HepG2 (cell line): ENCODE measurements at regions not wholly inside any gene's neighbourhood (a gene's known extent, or its start where the extent isn't known, plus 50 kb on each side); places are given as distances from the start of the nearest gene placed in this dataset.

ENCODE experiments used
- ATAC-seq: fragments of 200-7000 bp; cut with Tn5 transposase; 3 replicates; pipeline ENCODE4 v1.9.1; 2020; ENCODE audit warnings: mild to moderate bottlenecking, moderate library complexity
- BruUV-seq: library from RNA; stranded (reverse); fragments of 400-500 nt; replicated peaks from 2 replicates; lab custom pipeline; 2021; lab: Mats Ljungman, UMichigan
- CTCF ChIA-PET: fragments of 300-600 bp; formaldehyde crosslinking; extraction: SDS; loops from one replicate; lab custom pipeline; 2021; ENCODE audit warnings: low total read pairs, inconsistent platforms, low intra/inter-chr PET ratio; lab: Yijun Ruan, JAX
- POLR2A ChIA-PET: fragments of 350-600 bp; sonication (Branson Sonifier 250); formaldehyde crosslinking; loops from one replicate; lab custom pipeline; 2020; ENCODE audit warnings: antibody characterized with exemption, inconsistent platforms; lab: Yijun Ruan, JAX
- DNase-seq: peaks from one replicate; pipeline ENCODE4 v3.0.0-alpha.2; 2015; ENCODE audit warnings: low spot score
- FAIRE-seq: peaks from 3 replicates; lab custom pipeline; 2011; peaks lifted over from hg19 to GRCh38; lab: Jason Lieb, UNC
- H2AFZ ChIP-seq: one replicate; pipeline ENCODE4 v1.6.1; 2011; ENCODE audit warnings: low read length, inconsistent platforms
- H3K27ac ChIP-seq: fragments of 300-600 bp; 3 replicates; pipeline ENCODE4 v1.8.0; 2011; ENCODE audit warnings: mixed run types, mild to moderate bottlenecking, mixed read lengths, low read length, inconsistent platforms; ENCODE audit not compliant: insufficient read depth; ENCODE audit errors: extremely low read length
- H3K27me3 ChIP-seq, 2 experiments: fragments of 200-600 bp in 1 of 2; 2 replicates in 1 of 2; 3 replicates in 1 of 2; pipeline versions ENCODE4 v1.6.0 to v1.8.0; 2011; ENCODE audit warnings: low read length in 2 of 2, mild to moderate bottlenecking in 2 of 2, moderate library complexity in 2 of 2, inconsistent platforms in 1 of 2; ENCODE audit not compliant: insufficient read depth in 2 of 2, control insufficient read depth in 1 of 2
- H3K36me3 ChIP-seq, 2 experiments: fragments of 200-600 bp in 1 of 2; replicated peaks in 1 of 2; 2 replicates in 1 of 2; 3 replicates in 1 of 2; pipeline versions ENCODE4 v1.5.1 to v1.8.0; 2011; ENCODE audit warnings: low read length in 2 of 2, inconsistent platforms in 1 of 2; ENCODE audit not compliant: insufficient read depth in 2 of 2, control insufficient read depth in 1 of 2
- H3K4me1 ChIP-seq: 2 replicates; pipeline ENCODE4 v1.5.1; 2012; ENCODE audit warnings: low read length, inconsistent platforms; ENCODE audit not compliant: insufficient read depth
- H3K4me2 ChIP-seq: 2 replicates; pipeline ENCODE4 v1.6.0; 2011; ENCODE audit warnings: low read depth, low read length, inconsistent platforms
- H3K4me3 ChIP-seq, 3 experiments: fragments of 200-600 bp in 1 of 3; sonication (generic), shearing (Covaris generic) in 1 of 3; replicated peaks in 1 of 3; 2 replicates each; pipeline ENCODE4 v1.5.1; 2011 to 2016; ENCODE audit warnings: low read length in 3 of 3, inconsistent platforms in 2 of 3, low read depth in 2 of 3, mild to moderate bottlenecking in 2 of 3, control low read depth in 1 of 3, mixed read lengths in 1 of 3; ENCODE audit not compliant: insufficient read depth in 1 of 3
- H3K79me2 ChIP-seq: one replicate; pipeline ENCODE4 v1.6.1; 2011; ENCODE audit warnings: low read length, inconsistent platforms; ENCODE audit not compliant: insufficient read depth
- H3K9ac ChIP-seq: 2 replicates; pipeline ENCODE4 v1.6.0; 2011; ENCODE audit warnings: mild to moderate bottlenecking, low read depth, low read length, inconsistent platforms; ENCODE audit not compliant: insufficient read depth
- H3K9me3 ChIP-seq: 2 replicates; pipeline ENCODE4 v1.5.1; 2012; ENCODE audit warnings: mild to moderate bottlenecking, low read length
- H4K20me1 ChIP-seq: 2 replicates; pipeline ENCODE4 v1.6.0; 2011; ENCODE audit warnings: inconsistent platforms, mild to moderate bottlenecking, low read length, moderate library complexity; ENCODE audit not compliant: insufficient read depth
- ARID5B ChIP-seq: IDR thresholded peaks from 2 replicates; pipeline ENCODE4 v1.4.0; 2020; ENCODE audit warnings: mild to moderate bottlenecking, missing genetic modification reagents
- CCAR2 ChIP-seq: fragments of 200-400 bp; formaldehyde crosslinking; optimal IDR thresholded peaks from 2 replicates; pipeline ENCODE3; 2018; ENCODE audit warnings: low read depth, mild to moderate bottlenecking, low read length, moderate library complexity
- E2F5 ChIP-seq: sonication (generic); formaldehyde crosslinking; conservative IDR thresholded peaks from 2 replicates; pipeline ENCODE4 v1.4.0; 2020; ENCODE audit warnings: missing genetic modification reagents
- FOXP4 ChIP-seq: sonication (generic); formaldehyde crosslinking; IDR thresholded peaks from 2 replicates; pipeline ENCODE4 v1.4.0; 2020; ENCODE audit warnings: missing genetic modification reagents
- LBX2 ChIP-seq: sonication (generic); formaldehyde crosslinking; IDR thresholded peaks from 2 replicates; pipeline ENCODE4 v1.5.0; 2020; ENCODE audit warnings: missing genetic modification reagents, mild to moderate bottlenecking, borderline replicate concordance
- PBX3 ChIP-seq: sonication (generic); formaldehyde crosslinking; IDR thresholded peaks from 2 replicates; pipeline ENCODE4 v1.8.1; 2023; ENCODE audit warnings: missing genetic modification reagents, inconsistent platforms, borderline replicate concordance
- RFX5 ChIP-seq: IDR thresholded peaks from 2 replicates; pipeline ENCODE4 v1.6.1; 2011; ENCODE audit warnings: low read depth, low read length, improper control_type of control experiment
- TFE3 ChIP-seq: IDR thresholded peaks from 2 replicates; pipeline ENCODE4 v1.6.1; 2016
- ZNF577 ChIP-seq: sonication (generic); formaldehyde crosslinking; IDR thresholded peaks from 2 replicates; pipeline ENCODE4 v1.4.0; 2020; ENCODE audit warnings: mild to moderate bottlenecking, low read depth, missing genetic modification reagents, borderline replicate concordance
- WGBS: methylation state at CpG from one replicate; pipeline ENCODE4 v1.1.6; 2017; ENCODE audit warnings: low lambda C conversion rate; 5-methylcytosine and 5-hydroxymethylcytosine counted together
- in situ Hi-C: cut with HindIII; loops from 2 replicates; pipeline ENCODE4 v1.10.0; 2017; ENCODE audit warnings: low pct_unique_long_range_greater_than_20kb; ENCODE audit not compliant: extremely low pct_ligation_motif_present
- intact Hi-C: fragments of 100-400 bp; cut with micrococcal nuclease; formaldehyde crosslinking; loops from one replicate; pipeline ENCODE4 v1.10.0; 2022; ENCODE audit not compliant: unreplicated experiment

GRCh38 chr2:157933160-157933920 is 57.2 kb upstream of the ACVR1 start (continued):
- TF ChIP-seq FOXP4 (CRISPR knock-in tag), result no peak
- no peak for TF ChIP-seq LBX2 (CRISPR knock-in tag)
- no peak for TF ChIP-seq E2F5 (CRISPR knock-in tag)
- no peak for TF ChIP-seq CCAR2
- no peak for TF ChIP-seq RFX5
- TF ChIP-seq ZNF577 (CRISPR knock-in tag), result no peak

GRCh38 chr2:157932480-157933159 is 56.5 kb upstream of the ACVR1 start:
- peak; percentile 21 for DNase-seq
- POLR2A ChIA-PET, result no interaction called here
- TF ChIP-seq TFE3 (CRISPR knock-in tag) (no peak), PBX3 (CRISPR knock-in tag) (no peak), ARID5B (0 out of 2 replicates have a peak, but pooled peaks have one; percentile 20)

More at GRCh38 chr2:157932480-157933159, 56.5 kb upstream of the ACVR1 start:
- Histone ChIP-seq H3K27ac (no peak overlapping the region), H3K9ac (no peak overlapping the region), H3K4me1 (peaks cover 16% of the 10 kb centered on the region), H3K9me3 (no peaks in the 10 kb centered on the region), H3K36me3 (no peaks in the 10 kb centered on the region), H2AFZ (no peak overlapping the region), H3K4me2 (no peak overlapping the region), H3K4me3 (no peak overlapping the region), H3K27me3 (no peaks in the 10 kb centered on the region; a peak in 1 of 5 replicates), H3K79me2 (no peaks in the 10 kb centered on the region), H4K20me1 (no peaks in the 10 kb centered on the region)
- WGBS, result 49% methylated on average over 10 of the region's 10 CpGs
- ATAC-seq (peak; percentile 83), FAIRE-seq (no peak)
- intact Hi-C loops, result no loop called here
- in situ Hi-C loops, result no loop called here
- BruUV-seq, result no TSS peak
- CTCF ChIA-PET, result no interaction called here
